Large intestine (tissue), 3 donors: ENCODE measurements at regions not wholly inside any gene's neighbourhood (a gene's known extent, or its start where the extent isn't known, plus 50 kb on each side); places are given as distances from the start of the nearest gene placed in this dataset.
"Not testable (repeated sequence)": the region's sequence is repeated elsewhere in the genome, so short reads cannot be mapped to it uniquely, and the experiment has no call there.

Source experiments
- DNase-seq, 2 donors: peaks; one replicate each; pipeline versions ENCODE4 v3.0.0 to v3.0.0-alpha.2; 2013
- H3K27ac ChIP-seq: one replicate; pipeline ENCODE4 v1.5.1; 2013; ENCODE audit warnings: low read length
- H3K27me3 ChIP-seq: 2 replicates; pipeline ENCODE4 v1.6.1; 2013; ENCODE audit warnings: low read length; ENCODE audit not compliant: control insufficient read depth, insufficient read depth
- H3K36me3 ChIP-seq: 2 replicates; pipeline ENCODE4 v1.6.1; 2013; ENCODE audit warnings: low read length; ENCODE audit not compliant: control insufficient read depth, insufficient read depth
- H3K4me1 ChIP-seq: one replicate; pipeline ENCODE4 v1.6.1; 2013; ENCODE audit warnings: low read length; ENCODE audit not compliant: control insufficient read depth, insufficient read depth
- H3K4me3 ChIP-seq: one replicate; pipeline ENCODE4 v1.5.1; 2013; ENCODE audit warnings: low read length
- H3K9me3 ChIP-seq: one replicate; pipeline ENCODE4 v1.6.1; 2013; ENCODE audit warnings: mild to moderate bottlenecking, low read depth, low read length, moderate library complexity; ENCODE audit not compliant: control insufficient read depth
- WGBS: methylation state at CpG from one replicate; pipeline ENCODE4 v1.1.5; 2013; ENCODE audit warnings: low lambda C conversion rate; ENCODE audit not compliant: insufficient coverage; 5-methylcytosine and 5-hydroxymethylcytosine counted together

DNA sequence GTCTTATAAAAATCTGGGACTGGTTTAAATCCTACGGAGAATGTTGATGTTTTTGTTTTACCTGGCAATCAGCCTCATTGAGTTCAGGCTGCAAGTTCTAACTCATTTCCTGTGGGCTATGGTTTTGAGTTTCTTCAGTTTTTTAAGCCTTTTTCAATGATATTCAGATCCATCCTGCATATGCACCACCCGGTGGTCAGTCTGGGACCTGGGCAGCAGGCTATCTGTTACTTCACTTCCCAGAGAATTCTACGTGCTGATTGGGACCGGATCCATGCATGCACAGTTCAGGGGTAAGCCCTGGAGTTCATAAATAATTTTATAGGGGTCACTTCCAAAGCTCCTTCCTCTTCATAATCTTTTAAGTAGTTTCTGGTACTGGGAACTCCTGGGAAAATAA is 339.2 kb upstream of the HNRNPA3 start:
- no peaks in the 10 kb centered on the region for H3K4me1 ChIP-seq
- no peaks in the 10 kb centered on the region for H3K36me3 ChIP-seq
- H3K27ac ChIP-seq, result no peak overlapping the region
- DNase-seq, result no peak
- H3K9me3 ChIP-seq, result peaks cover 3% of the 10 kb centered on the region
- H3K4me3 ChIP-seq, result no peak overlapping the region
- H3K27me3 ChIP-seq, result no peaks in the 10 kb centered on the region
- WGBS, result no CpG with 5 or more reads among the region's 4 CpGs

DNA sequence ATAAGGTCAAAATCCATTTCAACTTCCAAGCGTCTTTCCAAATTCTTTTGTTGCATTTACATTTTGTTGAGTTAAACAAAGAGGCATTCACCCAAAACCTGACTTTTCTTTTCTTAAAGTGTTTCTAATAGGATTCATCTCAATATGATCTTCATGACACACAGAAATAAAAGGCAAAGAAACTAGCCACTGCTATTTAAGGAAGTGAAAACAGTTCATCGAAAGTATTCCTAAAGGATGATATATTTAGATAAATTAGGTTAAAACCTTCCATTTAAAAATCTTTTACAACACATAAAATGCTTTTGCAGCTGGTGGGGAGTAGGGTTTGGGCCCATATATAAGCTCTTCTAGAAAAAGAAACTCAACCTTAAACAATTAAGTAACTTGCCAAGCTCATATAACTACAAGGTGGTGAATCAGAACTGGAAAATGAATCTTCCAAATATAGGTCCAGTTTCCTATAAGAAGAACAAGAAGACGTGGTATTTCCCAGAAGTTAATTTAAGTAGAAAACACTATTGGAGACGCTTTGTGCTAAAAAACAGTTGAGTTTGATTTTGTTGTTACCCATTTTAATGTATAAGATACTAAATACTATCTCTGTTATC is 336.0 kb upstream of the HNRNPA3 start:
- Histone ChIP-seq H3K4me3 (no peak overlapping the region), H3K36me3 (no peaks in the 10 kb centered on the region), H3K27me3 (no peaks in the 10 kb centered on the region), H3K4me1 (no peaks in the 10 kb centered on the region), H3K9me3 (no peaks in the 10 kb centered on the region), H3K27ac (no peak overlapping the region)
- DNase-seq, result no peak
- WGBS, result 87% methylated on average over 3 of the region's 4 CpGs

DNA sequence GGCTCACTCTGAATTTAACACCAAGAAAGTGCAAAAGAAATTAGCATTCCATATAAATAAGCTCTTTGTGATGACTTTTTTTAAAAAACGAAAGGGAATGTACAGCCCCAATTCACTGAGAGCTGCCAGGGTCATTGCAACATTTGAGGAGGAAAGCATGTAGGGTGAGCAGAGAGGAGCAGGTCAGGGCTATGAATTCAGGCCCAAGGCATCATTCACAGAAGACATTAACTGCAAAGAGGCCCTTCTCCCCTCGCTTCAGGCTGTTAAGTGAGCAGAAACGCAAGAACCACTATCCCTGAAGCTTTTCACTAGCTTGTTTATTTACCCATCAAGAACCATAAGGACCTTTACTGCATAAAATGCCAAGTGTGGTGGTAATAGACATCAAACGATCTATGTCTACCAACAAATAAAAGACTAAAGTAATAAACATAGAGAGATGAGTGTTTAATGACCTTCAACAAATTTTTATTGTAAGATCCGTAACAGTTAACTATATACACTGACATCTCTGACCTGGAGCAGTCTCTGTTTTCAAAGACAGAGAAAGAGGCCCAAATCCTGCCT is 333.1 kb upstream of the HNRNPA3 start:
- no peaks in the 10 kb centered on the region for H3K36me3 ChIP-seq
- DNase-seq, result no peak
- no peaks in the 10 kb centered on the region for H3K4me1 ChIP-seq
- no peak overlapping the region for H3K4me3 ChIP-seq
- H3K27me3 ChIP-seq, result no peaks in the 10 kb centered on the region
- no peaks in the 10 kb centered on the region for H3K9me3 ChIP-seq
- WGBS, result 57% methylated on average over 2 of the region's 5 CpGs
- no peak overlapping the region for H3K27ac ChIP-seq

DNA sequence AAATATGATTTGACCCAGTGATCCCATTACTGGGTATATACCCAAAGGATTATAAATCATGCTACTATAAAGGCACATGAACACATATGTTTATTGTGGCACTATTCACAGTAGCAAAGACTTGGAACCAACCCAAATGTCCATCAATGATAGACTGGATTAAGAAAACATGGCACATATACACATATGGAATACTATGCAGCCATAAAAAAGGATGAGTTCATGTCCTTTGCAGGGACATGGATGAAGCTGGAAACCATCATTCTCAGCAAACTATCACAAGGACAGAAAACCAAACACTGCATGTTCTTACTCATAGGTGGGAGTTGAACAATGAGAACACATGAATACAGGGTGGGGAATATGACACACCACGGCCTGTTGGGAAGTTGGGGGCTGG is 330.5 kb upstream of the HNRNPA3 start:
- 80% methylated on average over 1 of the region's 1 CpG for WGBS
- not testable (repeated sequence) for H3K9me3 ChIP-seq

DNA sequence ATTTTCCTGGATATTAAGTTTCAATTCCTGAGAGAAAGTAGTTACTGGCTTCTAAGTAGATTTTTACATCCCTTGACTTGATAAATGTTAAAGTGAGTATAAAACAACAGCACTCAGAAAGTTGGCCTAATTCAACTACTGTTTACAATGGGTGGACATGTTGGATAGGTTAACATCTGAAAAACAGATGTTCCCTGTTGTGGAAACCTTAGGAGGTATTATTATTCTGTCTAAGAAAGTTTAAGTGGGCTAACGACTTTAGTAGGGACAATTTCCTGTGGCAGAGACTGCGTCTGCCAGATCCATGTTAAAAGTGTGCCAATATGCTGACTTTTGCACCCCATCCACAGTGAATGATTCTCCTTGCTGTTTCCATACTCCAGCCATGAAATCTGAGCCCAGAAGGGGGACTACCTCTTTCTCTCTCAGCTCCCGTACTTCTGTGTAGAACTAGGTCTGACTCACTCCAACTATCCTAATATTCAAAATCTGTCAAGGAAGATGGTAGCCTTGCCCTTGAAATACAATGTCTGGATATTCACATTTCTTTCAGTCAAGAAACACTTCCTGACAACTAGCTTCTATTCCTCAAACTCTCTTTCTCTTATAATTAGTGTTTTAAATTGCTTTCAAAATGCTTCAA is 327.5 kb upstream of the HNRNPA3 start:
- H3K9me3 ChIP-seq, result no peaks in the 10 kb centered on the region
- no peak overlapping the region for H3K4me3 ChIP-seq
- no peaks in the 10 kb centered on the region for H3K36me3 ChIP-seq
- no peak for DNase-seq
- WGBS, result no CpG with 5 or more reads among the region's 3 CpGs
- H3K4me1 ChIP-seq, result no peaks in the 10 kb centered on the region
- no peak overlapping the region for H3K27ac ChIP-seq
- H3K27me3 ChIP-seq, result no peaks in the 10 kb centered on the region

More for the DNA sequence above, 330.5 kb upstream of the HNRNPA3 start:
- not testable (repeated sequence) for H3K4me1 ChIP-seq, DNase-seq, H3K36me3 ChIP-seq, H3K27me3 ChIP-seq, H3K27ac ChIP-seq, H3K4me3 ChIP-seq

DNA sequence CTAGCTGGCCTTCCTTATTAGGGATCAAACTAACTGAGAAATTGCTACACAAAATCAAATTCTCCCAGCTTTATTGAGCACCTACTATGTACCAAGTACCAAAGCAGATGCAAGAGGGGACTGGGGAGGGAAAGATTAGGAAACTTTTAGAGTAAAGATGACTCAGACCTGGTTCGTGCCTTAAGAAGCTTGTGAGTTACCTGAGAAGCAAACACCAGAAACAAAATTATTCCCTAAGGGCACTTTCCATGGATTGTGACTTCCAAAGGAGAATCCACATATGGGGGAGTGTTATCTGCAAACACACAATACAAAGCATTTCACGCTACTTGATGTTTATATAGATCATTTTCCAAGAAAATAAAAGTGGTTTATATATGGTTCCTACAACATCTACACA is 326.9 kb upstream of the HNRNPA3 start:
- Histone ChIP-seq H3K36me3 (no peaks in the 10 kb centered on the region), H3K4me1 (no peaks in the 10 kb centered on the region), H3K4me3 (no peak overlapping the region), H3K27ac (no peak overlapping the region), H3K9me3 (no peaks in the 10 kb centered on the region), H3K27me3 (no peaks in the 10 kb centered on the region)
- DNase-seq, result no peak
- WGBS, result no CpG with 5 or more reads among the region's 2 CpGs

DNA sequence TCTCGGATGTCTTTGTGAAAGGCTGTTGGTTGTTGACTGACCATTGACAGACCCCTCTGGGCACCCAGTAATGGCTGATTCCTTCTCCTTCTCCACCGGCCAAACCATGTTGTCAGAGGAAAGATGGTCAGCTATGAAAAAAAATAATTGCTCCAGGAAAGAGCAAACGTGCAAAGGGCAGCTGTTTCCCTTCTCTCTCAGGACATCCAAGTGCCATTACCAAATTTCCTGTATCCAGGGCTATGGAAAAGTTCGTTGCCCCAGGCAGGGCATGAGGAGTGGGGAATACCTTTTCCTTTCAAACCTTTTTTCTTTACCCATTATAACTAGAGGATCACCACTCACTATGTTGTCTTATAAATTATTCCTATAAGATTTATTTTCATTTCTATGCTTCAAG is 321.5 kb upstream of the HNRNPA3 start:
- DNase-seq, result no peak
- no peaks in the 10 kb centered on the region for H3K36me3 ChIP-seq
- 80% methylated on average over 1 of the region's 4 CpGs for WGBS
- H3K27ac ChIP-seq, result no peak overlapping the region
- no peaks in the 10 kb centered on the region for H3K9me3 ChIP-seq
- no peak overlapping the region for H3K4me3 ChIP-seq
- peaks cover 2% of the 10 kb centered on the region for H3K27me3 ChIP-seq
- H3K4me1 ChIP-seq, result no peaks in the 10 kb centered on the region

DNA sequence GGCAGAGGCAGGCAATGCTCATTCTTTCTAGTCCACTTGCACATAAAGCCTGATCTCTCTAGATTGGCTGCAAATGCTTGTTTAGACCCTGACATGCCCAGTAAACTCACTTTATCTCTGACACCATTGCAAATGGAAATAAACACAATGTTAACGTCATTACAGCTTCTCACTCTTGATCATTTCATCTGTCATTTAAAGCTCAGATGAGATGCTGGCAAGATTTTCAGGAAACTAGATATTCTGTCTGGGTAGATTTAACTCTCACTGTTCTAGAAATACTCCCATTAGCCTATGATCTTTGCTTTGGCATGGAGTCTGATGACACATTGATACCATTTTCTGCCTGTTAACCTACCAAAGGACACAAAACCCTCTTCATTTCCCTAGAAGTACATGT is 320.7 kb upstream of the HNRNPA3 start:
- Histone ChIP-seq H3K27me3 (peaks cover 2% of the 10 kb centered on the region), H3K4me3 (no peak overlapping the region), H3K36me3 (no peaks in the 10 kb centered on the region), H3K4me1 (no peaks in the 10 kb centered on the region), H3K27ac (no peak overlapping the region), H3K9me3 (no peaks in the 10 kb centered on the region)
- DNase-seq, result no peak
- WGBS, result no CpG with 5 or more reads among the region's 1 CpG

DNA sequence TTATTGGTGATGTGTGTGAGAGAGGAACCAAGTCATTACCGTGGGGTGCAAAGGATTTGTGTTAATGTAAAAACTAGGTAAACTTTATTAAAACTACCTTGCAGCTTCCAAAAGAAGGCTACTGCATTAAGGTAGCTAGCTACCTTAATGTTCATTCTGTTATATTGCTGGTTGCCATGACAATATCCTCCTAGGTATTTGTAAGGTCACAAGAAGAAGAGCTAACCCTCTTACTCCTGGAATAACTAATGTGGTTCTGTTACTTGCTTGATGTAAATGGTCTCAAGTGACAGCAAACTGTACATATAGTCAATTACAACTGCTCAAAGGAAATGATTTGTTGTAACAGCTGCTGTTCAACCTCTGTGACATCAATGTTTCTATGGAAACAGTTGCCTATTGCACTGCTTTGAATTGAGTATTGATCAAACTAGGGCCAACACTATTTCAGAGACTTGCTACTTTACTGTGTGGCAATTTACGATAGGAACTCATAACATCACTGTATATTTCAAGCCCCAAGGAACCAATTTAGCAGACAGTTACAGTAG is 319.8 kb upstream of the HNRNPA3 start:
- no peak for DNase-seq
- Histone ChIP-seq H3K36me3 (no peaks in the 10 kb centered on the region), H3K4me1 (no peaks in the 10 kb centered on the region), H3K4me3 (no peak overlapping the region), H3K9me3 (no peaks in the 10 kb centered on the region), H3K27me3 (peaks cover 2% of the 10 kb centered on the region), H3K27ac (no peak overlapping the region)
- no CpG with 5 or more reads among the region's 2 CpGs for WGBS

DNA sequence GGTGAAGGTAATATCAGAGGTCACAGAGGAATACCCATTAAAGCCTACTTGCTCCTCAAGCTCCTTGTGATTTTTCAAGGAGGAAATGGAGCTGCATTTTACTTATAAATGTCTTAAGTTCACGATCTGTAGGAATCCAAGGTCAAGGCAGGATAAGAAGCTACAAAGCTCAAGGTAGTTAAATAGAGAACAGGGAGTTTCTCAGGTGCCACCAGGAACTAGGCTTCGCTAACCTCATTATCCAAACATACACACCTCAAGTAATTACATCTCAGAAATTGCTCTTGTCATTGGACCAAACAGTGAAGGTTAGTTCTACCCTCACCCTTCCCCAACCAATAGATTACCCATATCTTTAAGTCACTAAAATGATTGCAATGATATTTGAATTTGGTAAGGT is 317.4 kb upstream of the HNRNPA3 start:
- H3K36me3 ChIP-seq, result no peaks in the 10 kb centered on the region
- H3K4me1 ChIP-seq, result no peaks in the 10 kb centered on the region
- DNase-seq, result no peak
- H3K9me3 ChIP-seq, result no peaks in the 10 kb centered on the region
- H3K27me3 ChIP-seq, result peaks cover 2% of the 10 kb centered on the region
- WGBS, result no CpG with 5 or more reads among the region's 2 CpGs
- no peak overlapping the region for H3K4me3 ChIP-seq
- no peak overlapping the region for H3K27ac ChIP-seq
